CD4-positive, alpha-beta T cell treated with Interferon gamma for 1 hour (primary cell): ENCODE measurements at regions not wholly inside any gene's neighbourhood (a gene's known extent, or its start where the extent isn't known, plus 50 kb on each side); places are given as distances from the start of the nearest gene placed in this dataset.

Experiments
- DNase-seq: peaks from one replicate; pipeline ENCODE4 v3.0.0-alpha.2; 2020

DNA sequence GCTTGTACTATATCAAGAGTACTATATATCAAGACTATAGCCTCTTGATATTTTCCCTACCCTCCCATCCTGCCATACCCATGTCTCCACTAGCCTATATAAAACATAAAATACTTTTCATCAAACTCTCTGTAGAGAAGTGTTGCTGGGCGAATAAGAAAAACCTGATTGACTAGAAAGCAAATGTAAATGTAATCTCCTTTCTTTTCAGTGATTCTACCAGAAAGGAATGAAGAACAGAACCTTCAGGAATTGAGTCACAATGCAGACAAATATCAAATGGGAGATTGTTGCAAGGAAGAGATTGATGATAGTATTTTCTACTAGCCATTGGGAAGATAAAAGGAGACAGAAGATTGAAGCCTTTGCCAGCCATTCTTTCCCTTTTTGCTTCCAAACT lies 89.2 kb downstream of the KCNRG start:
- no peak for DNase-seq

- no peak for DNase-seq
Measured at GRCh38 chr13:50106559-50106958, 91.3 kb downstream of the KCNRG start.

GRCh38 chr13:50107205-50107604 lies 92.0 kb downstream of the KCNRG start:
- DNase-seq: no peak

- no peak for DNase-seq
Measured at GRCh38 chr13:50114961-50115360, 99.7 kb downstream of the KCNRG start.

GRCh38 chr13:50115695-50116094 lies 100.5 kb downstream of the KCNRG start:
- no peak for DNase-seq

DNA sequence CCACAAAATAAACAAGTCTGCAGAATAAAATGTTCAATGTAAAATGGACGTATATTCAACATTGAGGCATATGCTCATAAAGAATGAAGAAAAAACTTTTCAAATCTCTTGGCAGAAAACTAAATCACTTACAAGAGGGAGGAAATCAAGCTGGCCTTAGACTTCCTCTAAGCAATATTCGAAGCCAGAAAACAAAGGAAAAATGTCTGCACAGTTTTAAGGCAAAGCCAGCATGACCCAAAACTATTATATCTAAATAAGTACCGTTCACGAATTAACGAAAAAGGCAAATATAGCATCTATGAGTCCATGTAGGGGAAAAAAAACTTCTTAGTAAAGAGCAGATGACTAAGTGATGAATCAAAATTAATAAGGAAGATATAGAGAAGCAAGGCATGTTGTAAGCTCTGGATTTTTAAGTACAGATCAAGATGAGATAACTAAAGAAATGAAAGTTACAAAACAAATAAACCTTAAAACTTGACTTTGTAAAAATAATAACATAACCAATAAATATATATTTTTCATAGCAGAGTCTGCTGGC lies 101.3 kb downstream of the KCNRG start:
- DNase-seq: no peak

DNA sequence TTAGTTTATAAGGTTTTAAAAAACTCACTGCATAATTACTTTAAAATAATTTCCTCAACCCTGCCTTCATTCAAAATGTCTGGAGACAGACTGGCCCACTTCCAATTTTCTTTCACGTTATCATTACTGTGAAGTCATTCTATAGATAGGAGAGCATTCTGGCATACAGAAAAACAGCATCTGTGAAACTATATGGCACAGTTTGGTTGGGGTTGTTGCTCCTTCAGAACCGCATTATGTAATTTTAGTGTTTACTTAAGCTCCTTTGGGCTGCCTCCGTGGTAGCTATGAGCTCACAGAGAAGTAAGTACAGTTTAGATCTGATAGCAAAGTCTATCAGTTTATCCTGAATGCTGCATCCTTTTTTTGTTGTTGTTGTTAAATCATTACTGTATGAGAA lies 104.3 kb downstream of the KCNRG start:
- no peak for DNase-seq

DNA sequence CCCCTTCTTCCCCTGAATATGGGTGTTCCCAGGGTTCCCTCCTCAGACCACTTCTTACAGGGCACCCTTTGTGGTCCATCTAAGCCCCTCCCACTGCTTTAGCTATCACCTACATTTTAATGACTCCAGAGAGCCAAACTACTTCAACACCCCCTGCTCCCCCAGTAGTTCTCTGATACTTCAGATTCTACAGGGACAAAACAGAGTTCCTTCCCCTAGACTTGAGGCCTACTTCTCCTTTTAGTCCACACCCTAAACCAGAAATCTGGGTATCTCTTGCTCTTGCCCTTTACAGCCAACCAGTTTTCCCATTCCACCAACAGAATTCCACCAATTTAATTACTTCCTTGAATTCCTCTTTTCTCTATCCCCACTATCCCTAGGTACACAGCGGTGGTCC lies 107.2 kb downstream of the KCNRG start:
- no peak for DNase-seq

DNA sequence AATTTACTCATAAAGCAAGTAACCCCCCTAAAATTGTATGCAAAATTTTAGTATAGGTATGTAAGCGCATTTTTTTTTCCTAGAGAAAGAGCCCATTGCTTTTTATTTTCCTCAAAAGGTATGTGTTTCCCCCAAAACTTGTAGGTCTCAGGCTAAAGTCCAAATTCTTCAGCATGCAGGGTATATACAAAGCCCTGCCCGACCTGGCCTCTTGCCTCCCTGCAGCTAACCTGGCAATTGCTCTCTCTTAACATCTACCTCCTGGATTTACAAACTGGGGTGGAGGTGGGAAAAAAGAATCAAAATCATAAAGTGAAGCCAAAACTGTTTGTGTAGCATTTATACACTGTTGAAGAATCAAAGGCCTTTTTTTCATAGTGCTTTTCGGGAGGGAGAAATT lies 107.8 kb downstream of the KCNRG start:
- no peak for DNase-seq

DNA sequence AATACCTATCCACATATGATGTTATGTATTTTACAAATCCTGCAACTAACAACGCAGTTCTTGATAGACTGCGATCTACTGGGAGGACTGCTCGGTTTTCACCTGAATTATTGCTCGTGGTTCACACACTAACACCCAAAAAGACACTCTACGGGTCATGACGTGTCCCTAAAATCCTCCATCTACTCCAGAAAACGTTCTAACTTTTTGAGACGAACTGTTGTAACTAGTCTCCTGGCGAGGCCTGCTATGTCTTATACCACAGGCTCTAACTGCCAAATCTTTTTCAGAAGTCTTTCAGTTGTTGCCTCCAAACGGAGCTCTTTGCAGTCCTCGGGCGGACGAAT lies 108.2 kb downstream of the KCNRG start:
- DNase-seq: no peak

- peak; percentile 80 for DNase-seq
Measured at GRCh38 chr13:50123862-50124535, 108.8 kb downstream of the KCNRG start.

- DNase-seq: peak; percentile 98
Measured at GRCh38 chr13:50124536-50125303, 109.5 kb downstream of the KCNRG start.

DNA sequence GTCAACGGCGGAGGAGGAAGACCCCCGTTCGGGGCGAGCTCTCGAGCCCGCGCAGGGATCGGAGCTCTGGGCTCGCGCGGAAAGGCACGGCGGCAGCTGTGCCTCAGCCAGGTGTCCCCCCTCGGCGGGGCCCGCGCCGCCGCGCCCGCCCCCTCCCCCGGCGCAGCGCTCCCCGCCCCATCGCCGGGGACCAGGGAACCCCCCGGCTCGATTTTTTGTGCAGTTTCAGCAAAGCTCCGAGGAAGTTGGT lies 110.0 kb downstream of the KCNRG start:
- no peak for DNase-seq

DNA sequence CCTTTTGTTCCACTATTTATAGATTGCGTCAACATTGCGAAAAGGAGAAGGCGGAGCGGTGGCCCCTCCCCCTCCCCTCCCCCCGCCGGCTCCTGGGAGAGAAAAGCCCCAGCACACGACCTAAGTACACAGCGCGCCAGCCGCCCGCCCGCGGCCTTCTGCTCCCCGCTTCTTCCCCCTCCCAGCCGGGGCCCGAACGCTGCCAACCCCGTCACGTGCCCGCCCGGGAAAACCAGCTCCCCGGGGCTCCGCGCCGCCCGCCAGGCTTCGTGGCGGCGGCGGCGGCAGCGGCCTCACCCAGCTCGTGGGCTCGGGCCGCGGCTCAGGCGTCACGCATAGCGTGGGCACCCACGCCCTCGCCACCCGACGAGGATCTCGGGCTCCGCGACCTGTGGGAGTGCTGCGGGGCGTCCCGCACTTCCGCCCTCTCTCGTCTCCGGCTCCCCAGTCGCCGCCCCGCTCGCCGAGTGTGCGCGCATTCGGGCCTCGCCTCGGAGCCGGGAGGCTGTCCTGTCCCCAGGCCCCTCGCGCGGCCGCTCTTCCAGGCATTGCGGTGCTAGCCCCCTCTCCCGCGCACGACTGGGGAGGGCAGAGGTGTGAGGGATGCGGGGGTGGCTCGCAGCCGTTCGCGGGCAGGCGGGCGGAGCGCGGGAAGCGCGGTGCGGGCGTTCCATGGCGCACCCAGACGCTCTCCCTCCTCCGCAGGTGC lies 110.5 kb downstream of the KCNRG start:
- DNase-seq: peak; percentile 94

DNA sequence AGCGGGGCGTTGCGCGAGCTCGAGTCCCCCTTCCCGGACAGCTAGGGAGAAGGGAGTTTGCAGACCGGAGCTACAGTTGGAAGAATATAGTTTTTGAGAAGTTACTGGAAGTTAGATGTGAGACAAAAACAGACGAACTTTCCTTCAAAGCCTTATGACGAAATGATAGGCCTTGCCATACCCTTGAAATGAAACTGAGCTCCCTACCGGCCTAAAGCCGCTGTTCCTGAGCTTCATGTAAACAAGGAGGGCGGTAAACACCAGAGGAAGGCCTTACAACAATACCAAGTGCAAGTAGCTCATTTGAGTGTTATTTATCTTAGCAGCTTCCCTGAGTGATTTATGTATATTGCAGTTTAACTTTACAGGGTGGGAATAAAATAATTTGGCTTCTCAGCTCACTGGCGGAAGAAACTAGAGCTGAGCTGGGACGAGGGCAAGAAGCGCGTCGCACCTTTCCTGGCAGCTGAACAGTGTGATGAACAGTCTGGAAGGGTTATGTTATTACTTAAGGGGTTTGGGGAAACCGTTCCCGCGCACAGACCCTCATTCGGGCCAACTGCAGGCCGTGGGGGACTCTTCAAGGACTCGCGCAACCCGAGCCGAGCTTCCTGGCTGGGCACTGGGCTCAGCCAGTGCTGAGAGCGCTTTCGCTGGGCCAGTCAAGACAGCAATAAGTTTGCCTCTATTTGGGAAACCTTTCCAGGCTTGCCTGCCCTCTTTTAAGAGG lies 111.2 kb downstream of the KCNRG start:
- DNase-seq: peak; percentile 42

DNA sequence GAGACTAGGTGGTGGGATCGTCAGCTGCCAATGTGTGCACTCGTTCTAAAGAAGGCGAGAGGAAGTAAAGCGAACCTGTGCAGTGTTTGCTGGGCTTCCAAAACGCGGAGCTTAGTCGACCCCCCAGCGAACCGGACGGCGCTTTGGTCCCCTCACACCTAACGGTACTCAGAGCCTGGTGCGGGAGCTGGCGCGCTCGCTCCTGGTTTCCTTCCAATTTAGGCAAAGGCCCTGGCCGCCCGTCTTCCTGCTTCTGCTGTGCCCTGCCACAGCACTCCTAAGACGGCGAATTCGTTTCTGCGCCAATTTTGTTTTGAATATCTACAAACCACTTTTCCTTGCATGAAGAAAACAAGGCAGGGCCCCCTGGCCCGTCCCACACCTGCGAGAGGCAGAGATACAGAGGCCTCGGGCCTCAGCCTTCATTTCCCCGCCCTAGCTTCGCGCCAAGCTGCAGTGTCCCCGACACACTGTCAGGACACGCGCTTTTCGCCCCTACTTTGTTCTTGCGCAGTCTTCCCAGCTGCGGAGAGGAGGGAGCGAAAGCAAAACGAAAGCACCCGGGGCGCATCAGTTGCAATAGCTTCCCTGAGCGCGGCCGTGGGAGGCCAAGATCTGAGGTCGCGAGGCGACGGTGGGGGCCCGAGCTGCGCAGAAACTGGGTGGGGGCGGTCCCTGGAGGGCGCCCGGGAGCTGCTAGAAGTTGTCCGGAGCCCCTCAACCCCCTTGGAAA lies 111.9 kb downstream of the KCNRG start:
- peak; percentile 61 for DNase-seq

- no peak for DNase-seq
Measured at GRCh38 chr13:50127726-50128291, 112.6 kb downstream of the KCNRG start.

- DNase-seq: no peak
Measured at GRCh38 chr13:50128428-50128931, 113.2 kb downstream of the KCNRG start.

DNA sequence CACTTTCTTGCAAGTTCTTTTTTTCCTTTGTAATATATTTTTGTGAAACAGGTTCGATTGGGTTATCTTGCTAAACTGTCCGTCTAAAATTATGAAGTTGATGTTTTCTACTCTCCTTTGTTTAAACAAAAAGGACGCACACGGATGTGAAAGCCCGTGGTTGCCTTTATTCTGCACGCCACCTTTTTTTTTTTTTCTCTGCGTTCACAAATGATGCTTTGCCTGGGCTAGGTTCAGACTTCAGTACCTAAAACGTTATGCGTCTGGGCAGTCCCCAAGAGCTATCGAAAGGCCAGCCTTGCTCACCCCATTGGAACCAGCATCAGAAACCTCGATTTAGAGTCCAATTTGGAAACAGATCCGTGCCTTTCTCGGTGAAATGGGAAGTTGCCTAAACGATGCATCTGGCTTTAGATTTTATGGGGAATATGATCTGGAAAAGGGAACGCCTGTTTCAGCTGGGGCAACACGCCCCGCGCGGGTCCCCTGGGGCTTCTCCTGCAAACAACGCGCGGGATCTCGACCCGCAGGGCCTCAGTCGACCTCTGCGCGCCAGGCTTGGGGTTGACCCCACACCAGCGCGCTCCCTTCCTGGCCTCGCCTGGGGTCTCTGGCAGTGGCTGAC lies 113.9 kb downstream of the KCNRG start:
- no peak for DNase-seq

- DNase-seq: no peak
Measured at GRCh38 chr13:50129706-50130122, 114.5 kb downstream of the KCNRG start.

DNA sequence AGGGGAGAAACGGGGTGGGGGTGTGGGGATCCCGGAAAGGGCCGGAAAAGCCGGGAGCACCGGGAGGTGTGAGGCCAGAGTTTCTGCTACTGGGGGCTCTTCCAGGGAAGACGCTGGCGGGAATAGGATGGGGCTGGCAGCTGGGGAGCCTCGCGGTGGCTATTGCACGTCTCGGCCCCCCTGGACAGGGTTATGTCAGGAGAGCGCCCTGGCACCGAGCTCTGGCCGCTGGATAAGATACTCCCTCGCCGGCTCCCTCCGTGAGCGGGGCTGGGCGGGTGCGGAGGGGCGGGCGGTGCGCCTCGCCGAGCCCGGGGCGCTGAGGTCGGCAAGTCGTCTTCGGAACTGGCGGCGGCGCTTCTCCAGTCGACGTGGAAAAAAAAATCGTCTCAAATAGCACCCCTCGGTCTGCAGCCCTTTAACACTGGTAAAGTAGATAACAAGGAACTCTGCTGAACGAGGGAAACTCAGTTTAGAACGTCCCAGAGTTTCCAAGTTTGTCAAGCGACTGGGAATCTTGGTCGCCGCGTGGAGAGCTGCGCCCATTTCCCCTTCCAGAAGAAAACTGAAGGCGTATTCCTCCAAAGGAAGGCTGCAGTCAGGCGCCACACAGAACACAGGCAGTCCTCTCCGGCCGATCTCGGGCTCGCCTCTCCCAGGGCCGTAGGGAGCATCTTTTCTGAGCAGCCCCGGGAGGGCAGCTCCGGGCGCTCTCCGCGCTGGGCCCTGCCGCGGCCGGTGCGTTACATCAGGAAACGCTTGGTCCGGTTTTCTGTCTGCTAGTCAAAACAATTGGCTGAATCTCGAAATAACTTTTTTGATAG lies 115.1 kb downstream of the KCNRG start:
- peak; percentile 37 for DNase-seq
